Progenitor cell of endocrine pancreas (in vitro differentiated cells): ENCODE measurements at regions not wholly inside any gene's neighbourhood (a gene's known extent, or its start where the extent isn't known, plus 50 kb on each side); places are given as distances from the start of the nearest gene placed in this dataset.
"Not testable (repeated sequence)": the region's sequence is repeated elsewhere in the genome, so short reads cannot be mapped to it uniquely, and the experiment has no call there.

ENCODE experiments used
- DNase-seq: peaks from one replicate; pipeline ENCODE4 v3.0.0; 2021; ENCODE audit warnings: low spot score; ENCODE audit not compliant: unreplicated experiment
- H3K27ac Mint-ChIP-seq: 2 replicates; pipeline ENCODE4 v1.8.0; 2021; ENCODE audit warnings: mild to moderate bottlenecking, moderate library complexity, mixed read lengths
- H3K27me3 Mint-ChIP-seq: 2 replicates; pipeline ENCODE4 v1.8.0; 2021; ENCODE audit warnings: mixed read lengths
- H3K36me3 Mint-ChIP-seq: 2 replicates; pipeline ENCODE4 v1.8.0; 2022; ENCODE audit warnings: mixed read lengths; ENCODE audit not compliant: insufficient read depth
- H3K4me1 Mint-ChIP-seq: 2 replicates; pipeline ENCODE4 v1.8.0; 2021; ENCODE audit warnings: low read depth, mixed read lengths
- H3K4me3 Mint-ChIP-seq: 2 replicates; pipeline ENCODE4 v1.8.0; 2021; ENCODE audit warnings: low read depth, mild to moderate bottlenecking, moderate library complexity, mixed read lengths
- H3K9me3 Mint-ChIP-seq: 2 replicates; pipeline ENCODE4 v1.8.0; 2021; ENCODE audit warnings: low read depth, mixed read lengths
- TF ChIP-seq, protein P1 (sequence below): fragments of 200-600 bp; sonication (generic); IDR thresholded peaks from one replicate; pipeline ENCODE4 v1.5.0; 2021; ENCODE audit warnings: antibody characterized with exemption, mild to moderate bottlenecking; ENCODE audit not compliant: unreplicated experiment

GRCh38 chrX:40863671-40864070 lies 128.3 kb upstream of the MED14 start:
- TF ChIP-seq, protein P1, sequence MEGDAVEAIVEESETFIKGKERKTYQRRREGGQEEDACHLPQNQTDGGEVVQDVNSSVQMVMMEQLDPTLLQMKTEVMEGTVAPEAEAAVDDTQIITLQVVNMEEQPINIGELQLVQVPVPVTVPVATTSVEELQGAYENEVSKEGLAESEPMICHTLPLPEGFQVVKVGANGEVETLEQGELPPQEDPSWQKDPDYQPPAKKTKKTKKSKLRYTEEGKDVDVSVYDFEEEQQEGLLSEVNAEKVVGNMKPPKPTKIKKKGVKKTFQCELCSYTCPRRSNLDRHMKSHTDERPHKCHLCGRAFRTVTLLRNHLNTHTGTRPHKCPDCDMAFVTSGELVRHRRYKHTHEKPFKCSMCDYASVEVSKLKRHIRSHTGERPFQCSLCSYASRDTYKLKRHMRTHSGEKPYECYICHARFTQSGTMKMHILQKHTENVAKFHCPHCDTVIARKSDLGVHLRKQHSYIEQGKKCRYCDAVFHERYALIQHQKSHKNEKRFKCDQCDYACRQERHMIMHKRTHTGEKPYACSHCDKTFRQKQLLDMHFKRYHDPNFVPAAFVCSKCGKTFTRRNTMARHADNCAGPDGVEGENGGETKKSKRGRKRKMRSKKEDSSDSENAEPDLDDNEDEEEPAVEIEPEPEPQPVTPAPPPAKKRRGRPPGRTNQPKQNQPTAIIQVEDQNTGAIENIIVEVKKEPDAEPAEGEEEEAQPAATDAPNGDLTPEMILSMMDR, result no peak
- H3K4me1 Mint-ChIP-seq, result no peaks in the 10 kb centered on the region
- peaks cover 43% of the 10 kb centered on the region for H3K9me3 Mint-ChIP-seq
- no peak overlapping the region for H3K4me3 Mint-ChIP-seq
- no peaks in the 10 kb centered on the region for H3K27me3 Mint-ChIP-seq
- H3K36me3 Mint-ChIP-seq, result peaks cover 3% of the 10 kb centered on the region
- no peak for DNase-seq
- no peak overlapping the region for H3K27ac Mint-ChIP-seq

GRCh38 chrX:40864972-40865371 lies 129.6 kb upstream of the MED14 start:
- H3K36me3 Mint-ChIP-seq, result peaks cover 2% of the 10 kb centered on the region
- no peak for DNase-seq
- no peak overlapping the region for H3K27ac Mint-ChIP-seq
- no peak overlapping the region for H3K4me3 Mint-ChIP-seq
- H3K9me3 Mint-ChIP-seq, result peaks cover 42% of the 10 kb centered on the region
- TF ChIP-seq, protein P1, result no peak
- no peaks in the 10 kb centered on the region for H3K27me3 Mint-ChIP-seq
- H3K4me1 Mint-ChIP-seq, result no peaks in the 10 kb centered on the region

DNA sequence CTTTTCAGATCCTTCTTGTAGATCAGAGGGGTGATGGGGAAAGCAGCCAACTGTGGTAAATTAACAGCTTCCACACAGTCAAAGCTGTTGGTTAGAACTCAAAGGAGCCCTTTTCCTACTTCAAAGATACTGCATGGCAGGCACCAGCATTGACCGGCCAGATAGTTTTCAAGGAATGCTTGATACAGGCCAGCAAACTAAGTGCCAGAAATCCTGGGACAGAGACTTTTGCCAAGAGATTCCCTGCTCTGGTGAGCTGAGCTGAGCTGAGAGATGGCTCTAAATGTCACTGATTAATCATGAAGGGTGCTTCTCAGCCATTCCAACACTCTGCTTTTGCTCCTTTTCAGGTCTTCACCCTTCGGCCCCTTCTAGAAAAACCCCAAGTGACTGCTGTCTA lies 131.6 kb upstream of the MED14 start:
- TF ChIP-seq, protein P1, result no peak
- Mint-ChIP-seq H3K36me3 (peaks cover 2% of the 10 kb centered on the region), H3K9me3 (peaks cover 28% of the 10 kb centered on the region), H3K27me3 (no peaks in the 10 kb centered on the region), H3K4me1 (no peaks in the 10 kb centered on the region), H3K4me3 (no peak overlapping the region), H3K27ac (no peak overlapping the region)
- no peak for DNase-seq

GRCh38 chrX:40867352-40867751 lies 132.0 kb upstream of the MED14 start:
- Mint-ChIP-seq H3K4me1 (no peaks in the 10 kb centered on the region), H3K27ac (no peak overlapping the region), H3K4me3 (no peak overlapping the region), H3K27me3 (no peaks in the 10 kb centered on the region), H3K36me3 (peaks cover 2% of the 10 kb centered on the region), H3K9me3 (peaks cover 28% of the 10 kb centered on the region)
- TF ChIP-seq, protein P1, result no peak
- DNase-seq, result no peak

DNA sequence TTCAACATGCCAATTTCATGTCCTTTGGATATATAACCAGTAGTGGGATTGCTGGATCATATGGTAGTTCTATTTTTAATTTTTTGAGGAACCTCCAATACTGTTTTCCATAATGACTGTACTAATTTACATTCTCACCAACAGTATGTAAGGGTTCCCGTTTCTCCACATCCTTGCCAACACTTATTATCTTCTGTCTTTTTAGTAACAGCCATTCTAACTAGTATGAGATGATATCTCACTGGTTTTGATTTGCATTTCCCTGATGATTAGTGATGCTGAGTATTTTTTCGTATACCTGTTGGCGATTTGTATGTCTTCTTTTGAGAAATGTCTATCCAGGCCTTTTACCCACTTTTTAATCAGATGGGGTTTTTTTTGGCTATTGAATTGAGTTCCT lies 133.5 kb upstream of the MED14 start:
- H3K27me3 Mint-ChIP-seq, result no peaks in the 10 kb centered on the region
- TF ChIP-seq, protein P1, result no peak
- no peak overlapping the region for H3K27ac Mint-ChIP-seq
- no peaks in the 10 kb centered on the region for H3K4me1 Mint-ChIP-seq
- H3K36me3 Mint-ChIP-seq, result no peaks in the 10 kb centered on the region
- no peak for DNase-seq
- no peak overlapping the region for H3K4me3 Mint-ChIP-seq
- peaks cover 25% of the 10 kb centered on the region for H3K9me3 Mint-ChIP-seq

DNA sequence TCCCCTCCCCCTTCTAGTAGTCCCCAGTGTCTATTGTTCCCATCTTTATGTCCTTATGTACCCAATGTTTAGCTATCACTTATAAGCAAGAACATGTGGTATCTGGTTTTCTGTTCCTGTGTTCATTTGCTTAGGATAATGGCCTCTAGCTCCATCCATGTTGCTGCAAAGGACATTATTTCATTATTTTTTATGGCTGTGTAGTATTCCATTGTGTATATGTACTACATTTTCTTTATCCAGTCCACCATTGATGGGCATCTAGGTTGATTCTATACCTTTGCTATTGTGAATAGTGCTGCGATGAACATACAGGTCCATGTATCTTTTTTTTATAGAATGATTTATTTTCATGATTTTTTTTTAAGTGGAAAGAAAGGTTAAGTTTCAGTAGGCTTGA lies 135.6 kb upstream of the MED14 start:
- not testable (repeated sequence) for H3K27me3 Mint-ChIP-seq, H3K36me3 Mint-ChIP-seq, H3K4me1 Mint-ChIP-seq, DNase-seq, H3K4me3 Mint-ChIP-seq, H3K27ac Mint-ChIP-seq
- peaks cover 19% of the 10 kb centered on the region for H3K9me3 Mint-ChIP-seq
